Astrocyte (in vitro differentiated cells and primary cell): ENCODE measurements at regions not wholly inside any gene's neighbourhood (a gene's known extent, or its start where the extent isn't known, plus 50 kb on each side); places are given as distances from the start of the nearest gene placed in this dataset.

Source experiments
- DNase-seq: peaks from one replicate; pipeline ENCODE4 v3.0.0-alpha.2; 2010; ENCODE audit warnings: low read depth
- FAIRE-seq: peaks from 2 replicates; lab custom pipeline; 2011; peaks lifted over from hg19 to GRCh38; lab: Jason Lieb, UNC
- H2AFZ ChIP-seq: 2 replicates; pipeline ENCODE4 v1.6.0; 2012; ENCODE audit warnings: low read depth, low read length, inconsistent platforms
- H3K27ac ChIP-seq: 2 replicates; pipeline ENCODE4 v1.5.1; 2011; ENCODE audit warnings: low read depth, low read length, inconsistent platforms
- H3K27me3 ChIP-seq: 2 replicates; pipeline ENCODE4 v1.6.0; 2011; ENCODE audit warnings: low read length, inconsistent platforms; ENCODE audit not compliant: insufficient read depth
- H3K36me3 ChIP-seq: 2 replicates; pipeline ENCODE4 v1.5.1; 2011; ENCODE audit warnings: low read length, inconsistent platforms; ENCODE audit not compliant: insufficient read depth
- H3K4me1 ChIP-seq: 2 replicates; pipeline ENCODE4 v1.5.1; 2011; ENCODE audit warnings: low read length, inconsistent platforms; ENCODE audit not compliant: insufficient read depth
- H3K4me2 ChIP-seq: 2 replicates; pipeline ENCODE4 v1.6.0; 2012; ENCODE audit warnings: low read length, inconsistent platforms
- H3K4me3 ChIP-seq: 2 replicates; pipeline ENCODE4 v1.5.1; 2011; ENCODE audit warnings: low read depth, mild to moderate bottlenecking, low read length, inconsistent platforms; ENCODE audit not compliant: insufficient read depth
- H3K79me2 ChIP-seq: 2 replicates; pipeline ENCODE4 v1.6.0; 2012; ENCODE audit warnings: mild to moderate bottlenecking, low read length, inconsistent platforms; ENCODE audit not compliant: insufficient read depth
- H3K9ac ChIP-seq: 2 replicates; pipeline ENCODE4 v1.6.0; 2012; ENCODE audit warnings: mild to moderate bottlenecking, low read length, inconsistent platforms
- H3K9me3 ChIP-seq: 2 replicates; pipeline ENCODE4 v1.5.1; 2012; ENCODE audit warnings: low read depth, mild to moderate bottlenecking, low read length, inconsistent platforms; ENCODE audit not compliant: insufficient read depth
- H4K20me1 ChIP-seq: 2 replicates; pipeline ENCODE4 v1.6.0; 2012; ENCODE audit warnings: low read length, inconsistent platforms; ENCODE audit not compliant: insufficient read depth
- H3K27ac Mint-ChIP-seq: one replicate; pipeline ENCODE4 v1.8.0; 2021; ENCODE audit warnings: mild to moderate bottlenecking, mixed read lengths; ENCODE audit not compliant: unreplicated experiment
- H3K27me3 Mint-ChIP-seq: one replicate; pipeline ENCODE4 v1.8.0; 2021; ENCODE audit warnings: low read depth, mixed read lengths; ENCODE audit not compliant: unreplicated experiment
- H3K36me3 Mint-ChIP-seq: one replicate; pipeline ENCODE4 v1.8.0; 2021; ENCODE audit warnings: low read depth, mixed read lengths; ENCODE audit not compliant: unreplicated experiment
- H3K4me1 Mint-ChIP-seq: one replicate; pipeline ENCODE4 v1.8.0; 2021; ENCODE audit warnings: low read depth, mixed read lengths; ENCODE audit not compliant: unreplicated experiment
- H3K4me3 Mint-ChIP-seq: one replicate; pipeline ENCODE4 v1.8.0; 2021; ENCODE audit warnings: mild to moderate bottlenecking, moderate library complexity, mixed read lengths; ENCODE audit not compliant: unreplicated experiment
- H3K9me3 Mint-ChIP-seq: one replicate; pipeline ENCODE4 v1.8.0; 2021; ENCODE audit warnings: mild to moderate bottlenecking, mixed read lengths; ENCODE audit not compliant: unreplicated experiment
- EZH2 ChIP-seq: IDR thresholded peaks from 2 replicates; pipeline ENCODE4 v1.6.1; 2012; ENCODE audit warnings: mild to moderate bottlenecking, low read length, inconsistent platforms; ENCODE audit not compliant: insufficient read depth
- TF ChIP-seq, protein P1 (sequence below): IDR thresholded peaks from 2 replicates; pipeline ENCODE4 v1.5.1; 2011; ENCODE audit warnings: low read depth, mild to moderate bottlenecking, inconsistent platforms, low read length, moderate library complexity; ENCODE audit not compliant: insufficient read depth

DNA sequence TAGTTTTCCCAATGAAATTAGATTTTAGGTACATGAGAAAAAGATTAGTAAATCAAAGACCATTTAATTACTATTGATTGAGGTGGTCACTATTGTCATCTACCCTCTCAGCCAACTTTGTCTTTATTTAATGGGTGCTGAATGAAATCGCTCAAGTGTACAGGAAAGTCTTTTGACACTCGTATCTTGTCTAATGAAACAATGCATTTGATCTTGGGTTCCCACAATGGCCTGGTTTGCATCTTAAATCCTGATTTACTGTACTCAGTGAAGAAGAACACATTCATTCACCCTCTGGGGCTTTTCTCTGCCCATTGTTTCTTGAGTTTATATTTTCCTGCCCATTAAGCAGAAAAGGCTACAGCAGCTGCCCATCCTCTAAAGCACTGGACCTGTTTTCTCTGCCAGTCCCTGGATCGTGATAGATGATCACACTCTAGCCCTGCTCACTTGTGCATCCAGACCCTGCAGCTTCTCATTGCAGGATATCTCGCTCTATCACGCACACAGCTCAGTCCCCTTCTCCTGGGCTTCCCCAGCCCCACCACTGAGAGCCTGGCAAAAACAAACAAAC is 1369.3 kb downstream of the AACS start:
- peaks cover 4% of the 10 kb centered on the region for H3K9me3 Mint-ChIP-seq
- FAIRE-seq (no peak), DNase-seq (no peak)
- no peaks in the 10 kb centered on the region for H3K27me3 ChIP-seq
- no peak overlapping the region for H3K9ac ChIP-seq
- H3K79me2 ChIP-seq = no peaks in the 10 kb centered on the region
- no peaks in the 10 kb centered on the region for H3K27me3 Mint-ChIP-seq
- no peak overlapping the region for H3K4me2 ChIP-seq
- no peaks in the 10 kb centered on the region for H4K20me1 ChIP-seq
- no peaks in the 10 kb centered on the region for H3K9me3 ChIP-seq
- TF ChIP-seq EZH2 = no peak
- TF ChIP-seq, protein P1, sequence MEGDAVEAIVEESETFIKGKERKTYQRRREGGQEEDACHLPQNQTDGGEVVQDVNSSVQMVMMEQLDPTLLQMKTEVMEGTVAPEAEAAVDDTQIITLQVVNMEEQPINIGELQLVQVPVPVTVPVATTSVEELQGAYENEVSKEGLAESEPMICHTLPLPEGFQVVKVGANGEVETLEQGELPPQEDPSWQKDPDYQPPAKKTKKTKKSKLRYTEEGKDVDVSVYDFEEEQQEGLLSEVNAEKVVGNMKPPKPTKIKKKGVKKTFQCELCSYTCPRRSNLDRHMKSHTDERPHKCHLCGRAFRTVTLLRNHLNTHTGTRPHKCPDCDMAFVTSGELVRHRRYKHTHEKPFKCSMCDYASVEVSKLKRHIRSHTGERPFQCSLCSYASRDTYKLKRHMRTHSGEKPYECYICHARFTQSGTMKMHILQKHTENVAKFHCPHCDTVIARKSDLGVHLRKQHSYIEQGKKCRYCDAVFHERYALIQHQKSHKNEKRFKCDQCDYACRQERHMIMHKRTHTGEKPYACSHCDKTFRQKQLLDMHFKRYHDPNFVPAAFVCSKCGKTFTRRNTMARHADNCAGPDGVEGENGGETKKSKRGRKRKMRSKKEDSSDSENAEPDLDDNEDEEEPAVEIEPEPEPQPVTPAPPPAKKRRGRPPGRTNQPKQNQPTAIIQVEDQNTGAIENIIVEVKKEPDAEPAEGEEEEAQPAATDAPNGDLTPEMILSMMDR = no peak
- H3K36me3 ChIP-seq = no peaks in the 10 kb centered on the region
- no peak overlapping the region for H3K4me3 Mint-ChIP-seq
- no peaks in the 10 kb centered on the region for H3K4me1 Mint-ChIP-seq
- H3K36me3 Mint-ChIP-seq = no peaks in the 10 kb centered on the region
- no peak overlapping the region for H3K27ac ChIP-seq
- no peak overlapping the region for H2AFZ ChIP-seq
- H3K27ac Mint-ChIP-seq = no peak overlapping the region
- H3K4me3 ChIP-seq = no peak overlapping the region
- no peaks in the 10 kb centered on the region for H3K4me1 ChIP-seq

DNA sequence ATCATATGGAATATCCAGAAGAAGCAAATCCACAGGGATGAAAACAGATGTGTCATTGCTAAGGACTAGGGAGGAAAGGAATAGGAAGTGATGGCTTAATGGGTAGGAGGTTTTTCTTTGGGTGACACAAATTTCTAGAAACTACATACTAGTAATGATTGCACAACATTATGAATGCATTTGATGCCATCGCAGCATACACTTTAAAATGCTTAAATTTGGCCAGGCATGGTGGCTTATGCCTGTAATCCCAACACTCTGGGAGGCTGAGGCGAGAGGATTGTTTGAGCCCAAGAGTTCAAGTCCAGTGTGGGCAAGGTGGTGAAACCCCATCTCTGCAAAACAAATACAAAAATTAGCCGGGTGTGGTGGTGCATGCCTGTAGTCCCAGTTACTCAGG is 1370.8 kb downstream of the AACS start:
- no peaks in the 10 kb centered on the region for H4K20me1 ChIP-seq

DNA sequence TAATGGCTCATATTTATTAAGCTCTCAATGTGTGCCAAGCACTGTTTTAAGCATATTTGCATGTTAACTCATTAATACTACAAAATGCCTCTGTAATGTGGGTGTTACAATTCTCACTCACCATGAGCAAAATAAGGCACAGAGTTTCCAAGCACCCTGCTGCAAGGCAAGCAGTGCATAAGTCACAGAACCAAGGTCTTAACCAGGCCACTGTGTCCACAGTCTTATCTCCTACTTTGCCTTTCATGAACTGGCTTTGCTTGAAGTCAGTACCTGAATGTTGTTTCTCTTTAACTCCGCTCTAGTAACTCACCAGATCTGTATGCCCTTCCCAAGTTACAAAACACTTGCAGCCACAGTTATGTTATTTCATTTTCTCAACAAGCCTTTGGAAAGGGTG is 1372.7 kb downstream of the AACS start:
- Histone ChIP-seq H3K27me3 (no peaks in the 10 kb centered on the region), H3K79me2 (no peaks in the 10 kb centered on the region), H4K20me1 (no peaks in the 10 kb centered on the region), H3K9ac (no peak overlapping the region), H3K4me1 (no peaks in the 10 kb centered on the region), H3K36me3 (no peaks in the 10 kb centered on the region), H3K4me2 (no peak overlapping the region), H2AFZ (no peak overlapping the region), H3K4me3 (no peak overlapping the region), H3K9me3 (no peaks in the 10 kb centered on the region), H3K27ac (no peak overlapping the region)
- H3K27me3 Mint-ChIP-seq = no peaks in the 10 kb centered on the region
- H3K4me3 Mint-ChIP-seq = no peak overlapping the region
- FAIRE-seq = no peak
- H3K9me3 Mint-ChIP-seq = peaks cover 8% of the 10 kb centered on the region
- no peak for TF ChIP-seq EZH2
- TF ChIP-seq, protein P1 = no peak
- H3K36me3 Mint-ChIP-seq = no peaks in the 10 kb centered on the region
- H3K27ac Mint-ChIP-seq = no peak overlapping the region
- no peaks in the 10 kb centered on the region for H3K4me1 Mint-ChIP-seq
- DNase-seq = no peak

More for the DNA sequence above, 1370.8 kb downstream of the AACS start:
- no peaks in the 10 kb centered on the region for H3K27me3 Mint-ChIP-seq
- FAIRE-seq (no peak), DNase-seq (no peak)
- no peak overlapping the region for H3K4me3 ChIP-seq
- H2AFZ ChIP-seq = no peak overlapping the region
- H3K36me3 ChIP-seq = no peaks in the 10 kb centered on the region
- no peaks in the 10 kb centered on the region for H3K27me3 ChIP-seq
- H3K27ac Mint-ChIP-seq = no peak overlapping the region
- H3K9me3 Mint-ChIP-seq = peaks cover 4% of the 10 kb centered on the region
- no peaks in the 10 kb centered on the region for H3K4me1 ChIP-seq
- no peak overlapping the region for H3K4me3 Mint-ChIP-seq
- no peak overlapping the region for H3K4me2 ChIP-seq
- H3K27ac ChIP-seq = no peak overlapping the region
- H3K79me2 ChIP-seq = no peaks in the 10 kb centered on the region
- H3K4me1 Mint-ChIP-seq = no peaks in the 10 kb centered on the region
- H3K36me3 Mint-ChIP-seq = no peaks in the 10 kb centered on the region
- H3K9ac ChIP-seq = no peak overlapping the region
- H3K9me3 ChIP-seq = no peaks in the 10 kb centered on the region
- TF ChIP-seq EZH2 = no peak
- TF ChIP-seq, protein P1 = no peak
